ENCODE measurements at regions not wholly inside any gene's neighbourhood (a gene's known extent, or its start where the extent isn't known, plus 50 kb on each side); places are given as distances from the start of the nearest gene placed in this dataset.

- no peak for TF ChIP-seq POLR2A (IDR thresholded peaks at IDR 0.05)
- no peak for TF ChIP-seq CTCF (IDR thresholded peaks at IDR 0.05)
These were observed 1261.8 kb downstream of the SLITRK5 start for GRCh38 chr13:88932950-88933349.

All from esophagus squamous epithelium (tissue), 4 donors.